Colonic mucosa (tissue), 4 donors: ENCODE measurements at regions not wholly inside any gene's neighbourhood (a gene's known extent, or its start where the extent isn't known, plus 50 kb on each side); places are given as distances from the start of the nearest gene placed in this dataset.

Experiments
- DNase-seq: peaks from one replicate; pipeline ENCODE4 v3.0.0-alpha.2; 2020
- H3K27ac ChIP-seq: fragments of 200-600 bp; one replicate; pipeline ENCODE4 v1.8.0; 2021
- H3K27me3 ChIP-seq: fragments of 200-600 bp; one replicate; pipeline ENCODE4 v1.8.0; 2021
- H3K36me3 ChIP-seq: fragments of 200-600 bp; one replicate; pipeline ENCODE4 v1.8.0; 2021
- H3K4me1 ChIP-seq: fragments of 200-600 bp; one replicate; pipeline ENCODE4 v1.8.0; 2021; ENCODE audit warnings: mild to moderate bottlenecking
- H3K4me3 ChIP-seq: fragments of 200-600 bp; one replicate; pipeline ENCODE4 v1.8.0; 2021
- H3K9ac ChIP-seq, 2 donors: one replicate each; pipeline ENCODE4 v1.7.0; 2013; ENCODE audit warnings: control low read depth in 2 of 2, low read depth in 2 of 2, low read length in 2 of 2
- H3K9me3 ChIP-seq: fragments of 200-600 bp; one replicate; pipeline ENCODE4 v1.8.0; 2021
- intact Hi-C: fragments of 100-400 bp; cut with DNase I; formaldehyde crosslinking; loops from one replicate; pipeline ENCODE4 v1.14.1; 2022
- TF ChIP-seq, protein P1 (sequence below): fragments of 200-600 bp; IDR thresholded peaks from one replicate; pipeline ENCODE4 v1.8.0; 2022; ENCODE audit warnings: antibody characterized with exemption, mild to moderate bottlenecking
- donor health status: healthy.
- donor health status: DM: no; HTN: no; CAD: no.
- donor health status: DM: no; HTN: no; CAD: no.

DNA sequence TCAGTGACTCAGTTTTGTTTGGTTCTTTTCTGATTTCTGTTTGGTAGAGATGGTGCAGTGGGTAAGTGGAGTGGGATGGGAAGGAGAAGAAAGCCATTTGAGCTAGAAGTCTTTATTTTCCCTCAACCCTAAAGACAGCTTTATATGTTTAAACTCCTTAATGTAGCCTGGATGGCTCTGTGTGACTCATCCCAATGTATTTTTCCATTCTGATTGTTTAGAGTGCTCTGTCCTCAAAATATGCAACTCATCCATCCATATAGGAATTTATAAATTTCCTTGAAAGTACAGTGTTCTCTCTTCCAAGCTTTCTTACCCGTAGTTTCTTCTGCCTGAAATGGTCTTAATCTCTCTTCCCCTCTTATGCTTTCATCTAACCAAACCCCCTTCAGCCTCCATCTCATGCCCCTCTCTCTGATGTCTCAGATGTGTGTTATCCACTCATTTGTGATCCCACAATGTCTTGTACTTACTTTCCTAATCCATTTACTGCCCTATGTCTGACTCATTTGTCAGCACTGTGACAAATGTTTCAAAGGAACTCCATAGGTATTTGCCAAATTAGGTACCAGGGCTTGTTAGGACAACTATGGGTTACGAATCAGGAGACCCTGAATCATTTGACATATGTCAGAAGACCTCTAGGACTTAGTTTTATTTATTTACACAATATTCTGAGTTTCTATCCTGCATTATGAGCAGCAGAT, 217.5 kb upstream of the SGCD start:
- H3K4me3 ChIP-seq: no peak overlapping the region

DNA sequence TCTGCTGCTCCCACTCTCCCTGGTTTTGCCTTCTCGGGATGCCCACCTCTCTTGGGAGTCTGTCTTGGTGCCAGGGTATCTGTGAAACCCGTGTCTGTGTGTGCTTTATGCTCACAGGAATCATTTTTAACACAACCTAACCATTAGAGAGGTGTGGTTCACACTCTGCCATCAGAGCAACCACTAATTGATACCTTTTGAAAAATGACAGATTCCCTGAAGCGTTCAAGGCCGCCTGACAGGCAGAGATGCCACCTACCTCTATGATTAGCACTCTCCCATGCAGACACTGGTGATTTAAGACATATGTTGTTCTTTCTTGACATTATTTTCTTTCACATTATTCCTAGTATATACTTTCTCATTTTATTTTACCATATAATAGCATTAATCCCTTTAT, 207.3 kb upstream of the SGCD start:
- intact Hi-C loops: no loop called here

More for the DNA sequence above, 217.5 kb upstream of the SGCD start:
- Histone ChIP-seq H3K27me3 (no peaks in the 10 kb centered on the region), H3K4me1 (no peaks in the 10 kb centered on the region), H3K9me3 (no peaks in the 10 kb centered on the region), H3K9ac (no peak overlapping the region), H3K36me3 (no peaks in the 10 kb centered on the region), H3K27ac (no peak overlapping the region)
- DNase-seq: no peak
- intact Hi-C loops: no loop called here
- TF ChIP-seq, protein P1, sequence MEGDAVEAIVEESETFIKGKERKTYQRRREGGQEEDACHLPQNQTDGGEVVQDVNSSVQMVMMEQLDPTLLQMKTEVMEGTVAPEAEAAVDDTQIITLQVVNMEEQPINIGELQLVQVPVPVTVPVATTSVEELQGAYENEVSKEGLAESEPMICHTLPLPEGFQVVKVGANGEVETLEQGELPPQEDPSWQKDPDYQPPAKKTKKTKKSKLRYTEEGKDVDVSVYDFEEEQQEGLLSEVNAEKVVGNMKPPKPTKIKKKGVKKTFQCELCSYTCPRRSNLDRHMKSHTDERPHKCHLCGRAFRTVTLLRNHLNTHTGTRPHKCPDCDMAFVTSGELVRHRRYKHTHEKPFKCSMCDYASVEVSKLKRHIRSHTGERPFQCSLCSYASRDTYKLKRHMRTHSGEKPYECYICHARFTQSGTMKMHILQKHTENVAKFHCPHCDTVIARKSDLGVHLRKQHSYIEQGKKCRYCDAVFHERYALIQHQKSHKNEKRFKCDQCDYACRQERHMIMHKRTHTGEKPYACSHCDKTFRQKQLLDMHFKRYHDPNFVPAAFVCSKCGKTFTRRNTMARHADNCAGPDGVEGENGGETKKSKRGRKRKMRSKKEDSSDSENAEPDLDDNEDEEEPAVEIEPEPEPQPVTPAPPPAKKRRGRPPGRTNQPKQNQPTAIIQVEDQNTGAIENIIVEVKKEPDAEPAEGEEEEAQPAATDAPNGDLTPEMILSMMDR: no peak

DNA sequence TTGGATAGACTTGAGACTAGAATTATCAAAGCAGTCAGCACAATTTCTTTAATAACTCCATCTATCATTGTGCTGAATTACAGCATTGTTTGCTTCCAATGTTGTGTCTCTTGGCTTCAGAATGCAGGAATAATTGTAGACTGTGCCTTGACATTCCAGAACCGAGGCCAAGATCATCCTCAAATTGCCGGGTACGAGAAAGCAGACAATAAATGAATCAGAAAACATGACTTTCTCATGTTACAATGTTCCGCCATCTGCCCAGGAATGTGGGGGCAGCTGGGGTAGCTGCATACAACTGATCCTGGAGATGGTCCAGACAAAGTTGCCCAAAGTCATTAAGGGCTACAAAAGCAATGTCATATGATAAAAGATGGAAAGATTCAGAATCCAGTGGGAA, 206.2 kb upstream of the SGCD start:
- no peaks in the 10 kb centered on the region for H3K9me3 ChIP-seq
- H3K4me1 ChIP-seq: no peaks in the 10 kb centered on the region
- no peak overlapping the region for H3K9ac ChIP-seq
- DNase-seq: no peak
- intact Hi-C loops: no loop called here
- no peaks in the 10 kb centered on the region for H3K36me3 ChIP-seq
- no peak overlapping the region for H3K27ac ChIP-seq
- no peaks in the 10 kb centered on the region for H3K27me3 ChIP-seq
- H3K4me3 ChIP-seq: no peak overlapping the region
- TF ChIP-seq, protein P1: no peak

More for the DNA sequence above, 207.3 kb upstream of the SGCD start:
- H3K27me3 ChIP-seq: no peaks in the 10 kb centered on the region
- no peaks in the 10 kb centered on the region for H3K36me3 ChIP-seq
- DNase-seq: no peak
- H3K9me3 ChIP-seq: no peaks in the 10 kb centered on the region
- H3K27ac ChIP-seq: no peak overlapping the region
- no peaks in the 10 kb centered on the region for H3K4me1 ChIP-seq
- no peak overlapping the region for H3K4me3 ChIP-seq
- TF ChIP-seq, protein P1: no peak
- H3K9ac ChIP-seq: no peak overlapping the region

DNA sequence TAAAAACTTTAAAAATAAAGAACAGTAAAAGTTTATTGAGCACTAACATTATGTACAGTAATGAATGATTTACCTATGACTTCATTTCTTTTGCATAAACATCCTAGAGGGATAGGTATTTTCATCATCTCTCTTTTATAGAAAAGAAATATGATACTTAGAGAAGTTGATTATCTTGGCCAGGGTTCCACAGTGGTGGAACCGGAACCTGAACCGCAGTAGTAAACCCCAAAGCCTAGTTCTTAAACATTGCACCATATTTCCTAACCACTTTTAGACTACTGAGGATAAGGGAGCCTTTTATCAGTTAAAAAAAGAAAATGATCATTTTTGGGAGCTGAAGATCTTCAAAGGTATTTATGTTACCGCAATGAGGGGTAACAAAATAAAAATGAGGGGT, 205.7 kb upstream of the SGCD start:
- no peaks in the 10 kb centered on the region for H3K27me3 ChIP-seq
- no peak for DNase-seq
- no peaks in the 10 kb centered on the region for H3K9me3 ChIP-seq
- TF ChIP-seq, protein P1: no peak
- H3K36me3 ChIP-seq: no peaks in the 10 kb centered on the region
- no peak overlapping the region for H3K27ac ChIP-seq
- intact Hi-C loops: no loop called here
- H3K4me1 ChIP-seq: no peaks in the 10 kb centered on the region
- no peak overlapping the region for H3K9ac ChIP-seq
- H3K4me3 ChIP-seq: no peak overlapping the region

DNA sequence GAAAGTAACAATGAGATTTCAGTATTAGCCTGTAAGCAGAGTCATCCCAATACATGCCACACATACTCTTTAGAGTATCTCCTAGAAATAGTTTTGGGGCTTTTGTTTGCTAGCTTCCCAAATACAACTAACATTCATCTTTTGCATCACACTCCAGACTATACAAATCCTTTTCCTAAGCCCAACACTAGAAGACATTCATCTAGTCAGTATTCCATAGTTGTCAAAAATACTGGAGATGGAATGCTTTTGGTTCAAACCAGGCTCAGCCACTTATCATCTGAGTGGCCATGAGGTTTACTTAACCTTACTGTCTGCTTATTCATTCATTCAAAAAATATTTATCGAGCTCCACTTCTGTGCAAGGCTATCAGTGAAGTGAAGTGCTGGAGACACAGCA, 205.1 kb upstream of the SGCD start:
- Histone ChIP-seq H3K27me3 (no peaks in the 10 kb centered on the region), H3K4me1 (no peaks in the 10 kb centered on the region), H3K9me3 (no peaks in the 10 kb centered on the region), H3K4me3 (no peak overlapping the region), H3K27ac (no peak overlapping the region), H3K9ac (no peak overlapping the region), H3K36me3 (no peaks in the 10 kb centered on the region)
- intact Hi-C loops: no loop called here
- DNase-seq: no peak
- TF ChIP-seq, protein P1: no peak
